H1 (cell line): ENCODE measurements at regions not wholly inside any gene's neighbourhood (a gene's known extent, or its start where the extent isn't known, plus 50 kb on each side); places are given as distances from the start of the nearest gene placed in this dataset.

Experiments
- CTCF ChIA-PET: fragments of 300-600 bp; sonication (Branson Sonifier 250); formaldehyde crosslinking; loops from one replicate; lab custom pipeline; 2021; ENCODE audit not compliant: partially characterized antibody; lab: Charles Lee
- POLR2A ChIA-PET: fragments of 300-600 bp; sonication (Branson Sonifier 250); formaldehyde crosslinking; loops from one replicate; lab custom pipeline; 2021; ENCODE audit warnings: inconsistent platforms; ENCODE audit not compliant: partially characterized antibody; lab: Charles Lee
- DNase-seq, 2 experiments: peaks; one replicate each; pipeline versions ENCODE4 v3.0.0 to v3.0.0-alpha.2; 2010 to 2022; ENCODE audit warnings: low spot score in 2 of 2, low read depth in 1 of 2, mixed read lengths in 1 of 2
- FAIRE-seq: peaks from 2 replicates; lab custom pipeline; 2011; peaks lifted over from hg19 to GRCh38; lab: Jason Lieb, UNC
- H2AFZ ChIP-seq: 2 replicates; pipeline ENCODE4 v1.8.1; 2012; ENCODE audit warnings: low read length, inconsistent platforms
- H2AK5ac ChIP-seq: 2 replicates; pipeline ENCODE4 v1.6.1; 2013; ENCODE audit warnings: low read depth, low read length
- H2BK120ac ChIP-seq: replicated peaks from 2 replicates; pipeline ENCODE3; 2013; ENCODE audit warnings: low read depth, low read length, inconsistent platforms
- H2BK12ac ChIP-seq: 2 replicates; pipeline ENCODE4 v1.6.1; 2013; ENCODE audit warnings: low read depth, low read length
- H2BK15ac ChIP-seq: 2 replicates; pipeline ENCODE4 v1.6.1; 2013; ENCODE audit warnings: low read length
- H2BK20ac ChIP-seq: 2 replicates; pipeline ENCODE4 v1.6.1; 2013; ENCODE audit warnings: low read length
- H2BK5ac ChIP-seq: 2 replicates; pipeline ENCODE4 v1.6.1; 2013; ENCODE audit warnings: low read depth, low read length
- H3K14ac ChIP-seq: 2 replicates; pipeline ENCODE4 v1.6.1; 2013; ENCODE audit warnings: inconsistent platforms; ENCODE audit not compliant: insufficient read length
- H3K18ac ChIP-seq: 2 replicates; pipeline ENCODE4 v1.6.1; 2013; ENCODE audit warnings: low read length; ENCODE audit errors: extremely low read depth
- H3K23ac ChIP-seq: 2 replicates; pipeline ENCODE4 v1.6.1; 2013; ENCODE audit warnings: inconsistent platforms; ENCODE audit not compliant: insufficient read length
- H3K23me2 ChIP-seq: 2 replicates; pipeline ENCODE4 v1.6.1; 2013; ENCODE audit warnings: low read depth, low read length
- H3K27ac ChIP-seq: 2 replicates; pipeline ENCODE4 v1.6.1; 2011; ENCODE audit warnings: low read depth, low read length, inconsistent platforms
- H3K27me3 ChIP-seq, 4 experiments: replicated peaks in 1 of 4; 1 replicate in 1 of 4; 2 replicates in 3 of 4; pipeline versions ENCODE4 v1.6.1 to v1.8.1; 2011 to 2013; ENCODE audit warnings: low read length in 3 of 4, mild to moderate bottlenecking in 3 of 4, inconsistent platforms in 2 of 4, mixed read lengths in 2 of 4, moderate library complexity in 1 of 4; ENCODE audit not compliant: control insufficient read depth in 3 of 4, insufficient read depth in 3 of 4; ENCODE audit errors: extremely low read depth in 1 of 4
- H3K36me3 ChIP-seq, 4 experiments: 2 replicates each; pipeline versions ENCODE4 v1.6.1 to v1.8.1; 2011 to 2013; ENCODE audit warnings: mild to moderate bottlenecking in 4 of 4, low read length in 3 of 4, moderate library complexity in 2 of 4, control low read depth in 1 of 4, inconsistent platforms in 1 of 4; ENCODE audit not compliant: insufficient read depth in 4 of 4, control insufficient read depth in 2 of 4
- H3K4ac ChIP-seq: replicated peaks from 2 replicates; pipeline ENCODE3; 2013; ENCODE audit warnings: low read length, low read depth, mixed read lengths, inconsistent platforms; ENCODE audit not compliant: insufficient read length
- H3K4me1 ChIP-seq, 4 experiments: replicated peaks in 1 of 4; 1 replicate in 1 of 4; 2 replicates in 3 of 4; pipeline versions ENCODE4 v1.6.1 to v1.8.1; 2011 to 2013; ENCODE audit warnings: low read length in 3 of 4, inconsistent platforms in 2 of 4, mixed read lengths in 1 of 4; ENCODE audit not compliant: insufficient read depth in 4 of 4, control insufficient read depth in 3 of 4
- H3K4me2 ChIP-seq, 2 experiments: 2 replicates each; pipeline versions ENCODE4 v1.6.1 to v1.8.1; 2011 to 2013; ENCODE audit warnings: low read depth in 2 of 2, low read length in 2 of 2, control low read depth in 1 of 2, inconsistent platforms in 1 of 2, mild to moderate bottlenecking in 1 of 2; ENCODE audit not compliant: insufficient read depth in 1 of 2
- H3K4me3 ChIP-seq, 4 experiments: fragments of 200-600, 300-600 bp in 1 of 4; sonication (generic), shearing (Covaris generic), sonication (Bioruptor Twin) in 1 of 4; 2 replicates each; pipeline versions ENCODE4 v1.5.1 to v1.8.1; 2011 to 2016; ENCODE audit warnings: low read length in 4 of 4, low read depth in 3 of 4, control low read depth in 2 of 4, inconsistent platforms in 2 of 4, mild to moderate bottlenecking in 2 of 4, mixed read lengths in 1 of 4, moderate library complexity in 1 of 4; ENCODE audit not compliant: insufficient read depth in 2 of 4; ENCODE audit errors: extremely low read depth in 1 of 4
- H3K56ac ChIP-seq: replicated peaks from 2 replicates; pipeline ENCODE3; 2013; ENCODE audit warnings: low read depth, mild to moderate bottlenecking, mixed read lengths, low read length, inconsistent platforms; ENCODE audit not compliant: insufficient read length
- H3K79me1 ChIP-seq: 2 replicates; pipeline ENCODE4 v1.6.1; 2013; ENCODE audit warnings: low read depth, low read length, control low read depth
- H3K79me2 ChIP-seq, 2 experiments: 2 replicates each; pipeline versions ENCODE4 v1.6.1 to v1.8.1; 2012 to 2013; ENCODE audit warnings: low read length in 2 of 2, mild to moderate bottlenecking in 2 of 2, inconsistent platforms in 1 of 2; ENCODE audit not compliant: insufficient read depth in 2 of 2, control insufficient read depth in 1 of 2
- H3K9ac ChIP-seq, 4 experiments: replicated peaks in 1 of 4; 1 replicate in 1 of 4; 2 replicates in 3 of 4; pipeline versions ENCODE4 v1.6.1 to v1.8.1; 2011 to 2013; ENCODE audit warnings: low read depth in 3 of 4, low read length in 3 of 4, control low read depth in 2 of 4, mild to moderate bottlenecking in 2 of 4, moderate library complexity in 2 of 4, inconsistent platforms in 1 of 4; ENCODE audit errors: extremely low read depth in 1 of 4
- H3K9me3 ChIP-seq, 2 experiments: 2 replicates each; pipeline versions ENCODE4 v1.6.1 to v1.8.1; 2012 to 2013; ENCODE audit warnings: mild to moderate bottlenecking in 2 of 2, moderate library complexity in 2 of 2, control low read depth in 1 of 2, inconsistent platforms in 1 of 2, low read depth in 1 of 2, low read length in 1 of 2, mixed read lengths in 1 of 2; ENCODE audit not compliant: insufficient read depth in 2 of 2
- H4K20me1 ChIP-seq, 2 experiments: replicated peaks in 1 of 2; 2 replicates each; pipeline versions ENCODE3 to v1.8.1; 2011 to 2013; ENCODE audit warnings: inconsistent platforms in 2 of 2, low read length in 2 of 2, mild to moderate bottlenecking in 1 of 2; ENCODE audit not compliant: insufficient read depth in 2 of 2, control insufficient read depth in 1 of 2
- H4K5ac ChIP-seq: 2 replicates; pipeline ENCODE4 v1.6.1; 2013; ENCODE audit warnings: low read length, low read depth, mixed read lengths, inconsistent platforms; ENCODE audit not compliant: insufficient read length
- H4K8ac ChIP-seq: 2 replicates; pipeline ENCODE4 v1.8.0; 2013; ENCODE audit warnings: mild to moderate bottlenecking, moderate library complexity, low read length, inconsistent platforms; ENCODE audit not compliant: insufficient read depth; ENCODE audit errors: extremely low read depth
- H4K91ac ChIP-seq: replicated peaks from 2 replicates; pipeline ENCODE3; 2013; ENCODE audit warnings: low read length, mixed read lengths, inconsistent platforms; ENCODE audit not compliant: insufficient read length
- ATF2 ChIP-seq: IDR thresholded peaks from 2 replicates; pipeline ENCODE4 v1.6.1; 2012; ENCODE audit warnings: low read length, inconsistent platforms
- ATF3 ChIP-seq: IDR thresholded peaks from 2 replicates; pipeline ENCODE4 v1.6.1; 2011; ENCODE audit warnings: low read depth, mild to moderate bottlenecking, low read length; ENCODE audit not compliant: insufficient read depth
- BACH1 ChIP-seq: IDR thresholded peaks from 2 replicates; pipeline ENCODE4 v1.6.1; 2012; ENCODE audit warnings: low read length, improper control_type of control experiment
- CHD2 ChIP-seq: IDR thresholded peaks from 2 replicates; pipeline ENCODE4 v1.6.1; 2012; ENCODE audit warnings: low read length, improper control_type of control experiment
- CREB1 ChIP-seq: IDR thresholded peaks from 2 replicates; pipeline ENCODE4 v1.6.1; 2012; ENCODE audit warnings: inconsistent platforms
- EP300 ChIP-seq, 2 experiments: IDR thresholded peaks; 1 replicate in 1 of 2; 2 replicates in 1 of 2; pipeline ENCODE4 v1.6.1; 2011 to 2012; ENCODE audit warnings: low read depth in 2 of 2, low read length in 2 of 2, mild to moderate bottlenecking in 2 of 2, borderline replicate concordance in 1 of 2, inconsistent platforms in 1 of 2, moderate library complexity in 1 of 2
- SAP30 ChIP-seq: fragments of 300-600 bp; sonication (generic); IDR thresholded peaks from 2 replicates; pipeline ENCODE4 v1.7.1; 2012; ENCODE audit warnings: low read length, moderate library complexity, mild to moderate bottlenecking, inconsistent platforms; ENCODE audit not compliant: insufficient read depth, insufficient replicate concordance
- SUZ12 ChIP-seq: fragments of 200-600 bp; sonication (generic); IDR thresholded peaks from 2 replicates; pipeline ENCODE4 v1.6.1; 2012; ENCODE audit warnings: mild to moderate bottlenecking, inconsistent platforms, low read length, moderate library complexity, mixed read lengths
- USF2 ChIP-seq: IDR thresholded peaks from 2 replicates; pipeline ENCODE4 v1.6.1; 2011; ENCODE audit warnings: low read length, improper control_type of control experiment
- WGBS, 2 experiments: shearing (Covaris generic) in 1 of 2; methylation state at CpG; one replicate each; pipeline versions ENCODE4 v1.1.6 to v1.1.7; 2013 to 2015; ENCODE audit warnings: low lambda C conversion rate in 2 of 2, mixed read lengths in 2 of 2, inconsistent platforms in 1 of 2, low coverage in 1 of 2, missing lambda C conversion rate in 1 of 2; ENCODE audit not compliant: insufficient replicate concordance in 2 of 2, insufficient coverage in 1 of 2, insufficient read length in 1 of 2; ENCODE audit errors: extremely low coverage in 1 of 2, missing lambda C conversion rate in 1 of 2; 5-methylcytosine and 5-hydroxymethylcytosine counted together

GRCh38 chr11:115695677-115696364, 191.6 kb upstream of the CADM1 start:
- POLR2A ChIA-PET = interaction anchor here (0.7 kb wide), 1 partner anchor 133 kb away, joined by 3 read pairs; no protein-coding TSS in a partner anchor

More at GRCh38 chr11:115695677-115696364, 191.6 kb upstream of the CADM1 start:
- CTCF ChIA-PET = interaction anchor here (1.2 to 2.0 kb wide), 4 partner anchors 10 to 216 kb away, joined by 3 to 8 read pairs (median 6); no protein-coding TSS in a partner anchor
- Histone ChIP-seq H3K79me2 (no peaks in the 10 kb centered on the region), H3K14ac (no peak overlapping the region), H2BK5ac (no peak overlapping the region), H2BK15ac (no peak overlapping the region), H3K4me2 (no peak overlapping the region), H2AK5ac (no peak overlapping the region), H3K27me3 (no peaks in the 10 kb centered on the region), H3K4me3 (no peak overlapping the region), H2BK120ac (no peak overlapping the region), H4K8ac (no peak overlapping the region), H3K36me3 (no peaks in the 10 kb centered on the region), H3K4me1 (peaks cover 0 to 2% (median under 1%) of the 10 kb centered on the region in 4 experiments; a peak in 2 of 7 replicates), H3K18ac (peak overlapping the region; percentile 32; the same call in 1 of the 2 replicates), H2BK12ac (no peak overlapping the region), H3K23me2 (no peaks in the 10 kb centered on the region), H4K20me1 (no peaks in the 10 kb centered on the region), H3K9ac (no peak overlapping the region), H2BK20ac (no peak overlapping the region), H3K4ac (no peak overlapping the region), H3K79me1 (no peaks in the 10 kb centered on the region), H3K9me3 (no peaks in the 10 kb centered on the region; a peak in 1 of 4 replicates), H4K5ac (no peak overlapping the region), H3K56ac (no peak overlapping the region), H3K27ac (no peak overlapping the region), H3K23ac (no peak overlapping the region), H4K91ac (no peak overlapping the region), H2AFZ (no peak overlapping the region)
- no peak for DNase-seq
- TF ChIP-seq SUZ12 (no peak), SAP30 (no peak), EP300 (IDR thresholded peaks at IDR 0.05; ENCODE audit: borderline replicate concordance in 1 of 2, low read depth in 2 of 2, low read length in 2 of 2) (no peak), ATF2 (no peak), BACH1 (no peak), ATF3 (no peak), CHD2 (no peak), CREB1 (no peak), USF2 (no peak)
- WGBS, 2 experiments = 72% methylated on average over 4 of the region's 5 CpGs; no CpG with 5 or more reads in 1 of the 2 experiments
- no peak for FAIRE-seq
